Testis (tissue), 2 donors: ENCODE measurements at regions not wholly inside any gene's neighbourhood (a gene's known extent, or its start where the extent isn't known, plus 50 kb on each side); places are given as distances from the start of the nearest gene placed in this dataset.

ENCODE experiments used
- DNase-seq: peaks from one replicate; pipeline ENCODE4 v3.0.0-alpha.2; 2019
- H3K27ac ChIP-seq, 2 donors: fragments of 200-600 bp; sonication (generic); one replicate each; pipeline ENCODE4 v1.5.1; 2019
- H3K27me3 ChIP-seq: fragments of 200-600 bp; sonication (generic); one replicate; pipeline ENCODE4 v1.5.1; 2019
- H3K36me3 ChIP-seq: fragments of 200-600 bp; sonication (generic); one replicate; pipeline ENCODE4 v1.5.1; 2017; ENCODE audit warnings: low read depth; ENCODE audit errors: missing control alignments
- H3K4me1 ChIP-seq: fragments of 200-600 bp; sonication (generic); one replicate; pipeline ENCODE4 v1.5.1; 2019
- H3K4me3 ChIP-seq, 2 donors: fragments of 200-600 bp; sonication (generic); one replicate each; pipeline ENCODE4 v1.5.1; 2017 to 2019
- H3K9me3 ChIP-seq: fragments of 200-600 bp; sonication (generic); one replicate; pipeline ENCODE4 v1.5.1; 2017
- CTCF ChIP-seq, 3 experiments: fragments of 450-650 bp in 2 of 3; fragments of 200-600 bp in 1 of 3; sonication (generic) in 1 of 3; IDR thresholded peaks; one replicate each; pipeline ENCODE4 v1.5.1; 2016 to 2019; ENCODE audit warnings: antibody characterized with exemption in 3 of 3, mild to moderate bottlenecking in 2 of 3, moderate library complexity in 1 of 3
- POLR2A ChIP-seq: fragments of 450-650 bp; IDR thresholded peaks from one replicate; pipeline ENCODE4 v1.6.1; 2017; ENCODE audit warnings: antibody characterized with exemption, mild to moderate bottlenecking, moderate library complexity
- WGBS, 2 donors: methylation state at CpG; one replicate each; pipeline ENCODE4 v1.1.5; 2018; 5-methylcytosine and 5-hydroxymethylcytosine counted together
- intact Hi-C: fragments of 100-400 bp; cut with DNase I; formaldehyde crosslinking; loops from one replicate; pipeline ENCODE4 v1.15.1; 2023; ENCODE audit warnings: low total_unique reads

- 65 to 66% methylated on average over 1 of the region's 1 CpG for WGBS, 2 donors
- no peak for TF ChIP-seq CTCF (IDR thresholded peaks at IDR 0.05)
- no peak for TF ChIP-seq POLR2A
- no peak for DNase-seq
These were observed 432.5 kb downstream of the CD109 start for GRCh38 chr6:74128536-74128935.

GRCh38 chr6:74117113-74117512 lies 421.1 kb downstream of the CD109 start:
- WGBS, 2 donors: 83 to 92% methylated on average over 1 of the region's 1 CpG
- no peaks in the 10 kb centered on the region for H3K27me3 ChIP-seq
- H3K36me3 ChIP-seq: no peaks in the 10 kb centered on the region
- intact Hi-C loops: no loop called here
- TF ChIP-seq CTCF (IDR thresholded peaks at IDR 0.05): no peak
- no peak for TF ChIP-seq POLR2A
- no peak overlapping the region for H3K4me3 ChIP-seq
- H3K9me3 ChIP-seq: no peaks in the 10 kb centered on the region
- H3K27ac ChIP-seq: no peak overlapping the region
- no peaks in the 10 kb centered on the region for H3K4me1 ChIP-seq
- DNase-seq: no peak

More at GRCh38 chr6:74128536-74128935, 432.5 kb downstream of the CD109 start:
- Histone ChIP-seq H3K9me3 (no peaks in the 10 kb centered on the region), H3K36me3 (no peaks in the 10 kb centered on the region), H3K27ac (no peak overlapping the region), H3K4me1 (no peaks in the 10 kb centered on the region), H3K27me3 (no peaks in the 10 kb centered on the region), H3K4me3 (no peak overlapping the region)
- intact Hi-C loops: no loop called here

- 86 to 87% methylated on average over 3 of the region's 3 CpGs for WGBS, 2 donors
- intact Hi-C loops: no loop called here
- DNase-seq: no peak
- H3K27ac ChIP-seq: no peak overlapping the region
- H3K36me3 ChIP-seq: no peaks in the 10 kb centered on the region
- TF ChIP-seq POLR2A (no peak), CTCF (IDR thresholded peaks at IDR 0.05) (no peak)
- no peaks in the 10 kb centered on the region for H3K9me3 ChIP-seq
- no peak overlapping the region for H3K4me3 ChIP-seq
- H3K4me1 ChIP-seq: no peaks in the 10 kb centered on the region
- no peaks in the 10 kb centered on the region for H3K27me3 ChIP-seq
These were observed 419.7 kb downstream of the CD109 start for GRCh38 chr6:74115674-74116073.

- no peak overlapping the region for H3K4me3 ChIP-seq
- 61 to 83% methylated on average over 2 of the region's 2 CpGs for WGBS, 2 donors
- H3K9me3 ChIP-seq: no peaks in the 10 kb centered on the region
- no peaks in the 10 kb centered on the region for H3K4me1 ChIP-seq
- no peak for DNase-seq
- no peaks in the 10 kb centered on the region for H3K36me3 ChIP-seq
- no peak overlapping the region for H3K27ac ChIP-seq
- TF ChIP-seq CTCF (IDR thresholded peaks at IDR 0.05) (no peak), POLR2A (no peak)
- intact Hi-C loops: no loop called here
- no peaks in the 10 kb centered on the region for H3K27me3 ChIP-seq
These were observed 418.4 kb downstream of the CD109 start for GRCh38 chr6:74114428-74114827.

GRCh38 chr6:74113901-74114300 lies 417.9 kb downstream of the CD109 start:
- 77 to 87% methylated on average over 2 of the region's 2 CpGs for WGBS, 2 donors
- DNase-seq: no peak
- Histone ChIP-seq H3K4me3 (no peak overlapping the region), H3K27ac (no peak overlapping the region), H3K9me3 (no peaks in the 10 kb centered on the region), H3K36me3 (no peaks in the 10 kb centered on the region), H3K4me1 (no peaks in the 10 kb centered on the region), H3K27me3 (no peaks in the 10 kb centered on the region)
- intact Hi-C loops: no loop called here
- TF ChIP-seq POLR2A (no peak), CTCF (IDR thresholded peaks at IDR 0.05) (no peak)
